Sciatic nerve (tissue), 2 donors: ENCODE measurements at regions not wholly inside any gene's neighbourhood (a gene's known extent, or its start where the extent isn't known, plus 50 kb on each side); places are given as distances from the start of the nearest gene placed in this dataset.
A peak's percentile ranks its signal among the peaks of the same experiment; 100 is the strongest.
"Not testable (repeated sequence)": the region's sequence is repeated elsewhere in the genome, so short reads cannot be mapped to it uniquely, and the experiment has no call there.

Source experiments
- ATAC-seq: fragments of 200-7000 bp; cut with Tn5 transposase; one replicate; pipeline ENCODE4 v1.9.1; 2020; ENCODE audit warnings: mild to moderate bottlenecking, moderate library complexity
- DNase-seq: peaks from one replicate; pipeline ENCODE4 v3.0.0-alpha.2; 2020; ENCODE audit warnings: low spot score
- intact Hi-C: fragments of 100-400 bp; cut with DNase I; formaldehyde crosslinking; loops from one replicate; pipeline ENCODE4 v1.14.2; 2022
- donor health status: DM: no; HTN: no; CAD: no.
- donor health status: DM: no; HTN: no; CAD: no.

GRCh38 chr6:139955366-139956155, 581.1 kb upstream of the CITED2 start:
- intact Hi-C loops = no loop called here
- DNase-seq = no peak
- ATAC-seq = no peak

- intact Hi-C loops = no loop called here
- ATAC-seq (no peak), DNase-seq (no peak)
Measured at GRCh38 chr6:139954463-139955071, 580.1 kb upstream of the CITED2 start.

GRCh38 chr6:139953780-139954179, 579.3 kb upstream of the CITED2 start:
- ATAC-seq, intact Hi-C loops, DNase-seq: not testable (repeated sequence)

DNA sequence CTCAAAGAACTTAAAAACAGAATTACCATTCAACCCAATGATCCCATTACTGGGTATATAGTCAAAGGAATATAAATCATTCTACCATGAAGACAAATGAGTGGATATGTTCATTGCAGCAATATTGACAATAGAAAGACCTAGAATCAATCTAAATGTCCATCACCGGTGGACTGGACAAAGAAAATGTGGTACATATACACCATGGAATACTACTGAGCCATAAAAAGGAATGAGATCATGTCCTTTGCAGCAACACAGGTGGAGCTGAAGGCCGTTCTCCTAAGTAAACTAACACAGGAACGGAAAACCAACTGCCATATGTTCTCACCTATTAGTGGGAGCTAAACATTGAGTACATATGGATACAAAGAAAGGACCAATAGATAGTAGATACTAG, 576.7 kb upstream of the CITED2 start:
- ATAC-seq = no peak
- DNase-seq = no peak
- intact Hi-C loops = no loop called here

GRCh38 chr6:139944976-139945375, 570.5 kb upstream of the CITED2 start:
- no peak for ATAC-seq
- intact Hi-C loops = no loop called here
- DNase-seq = no peak

GRCh38 chr6:139944131-139944530, 569.7 kb upstream of the CITED2 start:
- ATAC-seq (no peak), DNase-seq (no peak)
- intact Hi-C loops = no loop called here

GRCh38 chr6:139943391-139943790, 568.9 kb upstream of the CITED2 start:
- intact Hi-C loops = no loop called here
- peak; percentile 85 for ATAC-seq
- DNase-seq = no peak

GRCh38 chr6:139942331-139942730, 567.9 kb upstream of the CITED2 start:
- intact Hi-C loops = no loop called here
- ATAC-seq = peak; percentile 55

DNA sequence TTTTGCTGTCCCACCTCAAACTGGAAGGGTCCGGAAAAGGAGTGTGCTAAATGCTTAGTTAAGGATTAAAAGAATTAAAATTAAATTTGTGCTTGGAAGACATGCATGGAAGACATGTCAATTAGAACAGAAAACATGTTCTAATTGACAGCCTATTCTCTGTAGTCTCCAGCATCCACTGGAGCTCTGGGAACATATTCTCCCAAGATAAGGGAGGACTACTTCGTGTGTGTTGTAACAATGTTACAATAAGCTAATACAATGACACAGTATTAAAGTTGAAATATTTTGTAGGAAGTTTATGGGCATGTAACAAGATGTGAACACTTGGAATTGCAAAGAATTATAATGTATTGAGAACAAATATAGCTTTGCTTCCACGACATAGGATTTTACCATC, 567.4 kb upstream of the CITED2 start:
- DNase-seq (no peak), ATAC-seq (no peak)
- intact Hi-C loops = no loop called here

More at GRCh38 chr6:139942331-139942730, 567.9 kb upstream of the CITED2 start:
- no peak for DNase-seq

DNA sequence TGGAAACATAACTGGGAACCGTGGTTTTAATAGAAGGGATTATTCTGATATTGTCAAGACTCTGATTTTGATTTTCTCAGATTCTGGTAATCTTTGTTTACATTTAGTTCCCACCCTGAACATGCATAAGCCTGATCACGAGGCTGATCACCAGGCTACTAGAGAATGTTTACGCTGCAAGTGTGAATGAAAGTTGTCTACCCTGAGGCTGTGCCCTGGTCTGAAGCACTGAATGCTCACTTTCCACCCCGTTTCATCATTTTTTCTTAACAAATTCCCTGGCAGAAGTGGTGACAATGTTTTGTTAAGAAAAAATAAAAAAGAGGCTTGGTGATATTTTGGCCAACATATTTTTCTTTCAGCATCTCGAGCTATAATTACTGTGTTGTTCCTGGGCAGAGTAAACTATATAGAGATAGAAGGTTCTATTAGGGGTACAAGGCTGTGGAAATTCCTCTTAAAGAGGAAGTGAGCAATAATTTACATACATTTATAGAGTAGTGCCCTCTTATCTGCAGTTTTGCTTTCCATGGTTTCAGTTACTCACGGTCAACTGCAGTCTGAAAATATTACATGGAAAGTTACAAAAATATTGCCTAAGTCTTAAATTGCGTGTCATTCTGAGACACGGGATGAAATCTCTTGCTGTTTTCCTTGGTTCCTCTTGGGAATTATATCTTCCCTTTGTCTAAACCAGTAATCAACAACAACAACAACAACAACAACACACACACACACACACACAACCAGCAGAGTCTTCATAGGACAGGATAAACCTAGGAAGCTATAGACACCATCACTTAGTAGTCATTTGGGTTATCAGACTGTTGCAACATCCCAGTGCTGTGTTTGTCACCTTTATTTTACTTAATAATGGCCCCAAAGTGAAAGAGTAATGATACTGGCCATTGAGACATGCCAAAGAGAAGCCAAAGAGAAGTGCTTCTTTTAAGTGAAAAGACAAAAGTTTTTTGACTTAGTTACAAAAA, 566.6 kb upstream of the CITED2 start:
- intact Hi-C loops = no loop called here
- DNase-seq (no peak), ATAC-seq (peak; percentile 43)

- intact Hi-C loops = no loop called here
- ATAC-seq (no peak), DNase-seq (no peak)
Measured at GRCh38 chr6:139939189-139939979, 564.9 kb upstream of the CITED2 start.

- intact Hi-C loops = no loop called here
- no peak for DNase-seq
- ATAC-seq = no peak
Measured at GRCh38 chr6:139932671-139933070, 558.2 kb upstream of the CITED2 start.

GRCh38 chr6:139931747-139932146, 557.3 kb upstream of the CITED2 start:
- ATAC-seq (no peak), DNase-seq (no peak)
- intact Hi-C loops = no loop called here

DNA sequence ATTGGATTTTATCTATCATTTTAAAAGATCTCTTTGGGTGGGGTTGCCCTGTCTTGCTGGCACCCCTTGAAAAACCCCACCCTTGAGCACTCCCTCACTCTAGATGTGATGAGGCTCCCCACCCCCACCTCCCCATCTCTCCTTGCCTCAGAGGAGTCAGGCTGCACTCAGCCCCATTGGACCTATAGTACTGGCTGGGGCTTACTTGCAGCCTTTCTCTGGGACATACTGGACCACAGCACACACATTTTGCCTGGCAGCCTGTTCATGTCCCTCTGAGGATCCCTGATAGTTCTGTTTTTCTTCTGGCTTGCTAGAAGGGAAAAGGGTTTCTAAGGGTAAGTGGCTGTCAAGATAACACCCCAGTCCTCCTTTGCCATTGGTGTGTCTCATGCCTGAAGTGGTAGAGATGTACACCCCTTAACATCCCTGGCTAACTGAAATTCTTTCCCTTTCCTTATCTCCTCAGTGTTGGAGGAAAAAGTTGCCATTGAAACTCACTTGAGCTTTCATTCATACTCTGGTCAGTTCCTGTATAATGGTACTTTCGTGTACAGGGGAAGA, 553.4 kb upstream of the CITED2 start:
- DNase-seq (no peak), ATAC-seq (no peak)
- intact Hi-C loops = no loop called here

DNA sequence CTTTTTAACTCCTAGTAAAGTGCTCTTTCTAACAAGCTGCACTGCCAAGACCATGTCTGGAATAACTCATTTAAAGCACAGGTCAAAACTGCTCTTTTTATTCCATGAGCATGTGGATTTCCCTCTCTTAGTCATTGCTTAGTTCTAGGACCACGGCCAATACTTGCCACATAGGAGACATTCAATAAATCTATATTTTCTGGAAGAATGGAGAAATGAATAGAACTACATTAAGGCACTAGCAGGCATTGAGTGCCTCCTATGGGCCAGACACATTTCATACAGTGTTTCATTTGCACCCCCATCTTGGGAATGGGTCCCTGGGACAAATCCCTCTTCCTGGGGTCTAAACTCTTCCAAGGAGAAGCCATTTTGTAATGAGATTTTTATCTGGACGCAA, 552.8 kb upstream of the CITED2 start:
- DNase-seq (no peak), ATAC-seq (no peak)
- intact Hi-C loops = no loop called here

GRCh38 chr6:139926711-139927110, 552.3 kb upstream of the CITED2 start:
- ATAC-seq = peak; percentile 43
- intact Hi-C loops = no loop called here
- DNase-seq = no peak

GRCh38 chr6:139925894-139926641, 551.6 kb upstream of the CITED2 start:
- no peak for DNase-seq
- peak; percentile 72 for ATAC-seq
- intact Hi-C loops = no loop called here

GRCh38 chr6:139923964-139924475, 549.6 kb upstream of the CITED2 start:
- ATAC-seq (no peak), DNase-seq (no peak)
- intact Hi-C loops = no loop called here
